Endothelial cell of umbilical vein (primary cell): ENCODE measurements at regions not wholly inside any gene's neighbourhood (a gene's known extent, or its start where the extent isn't known, plus 50 kb on each side); places are given as distances from the start of the nearest gene placed in this dataset.
"Not testable (repeated sequence)": the region's sequence is repeated elsewhere in the genome, so short reads cannot be mapped to it uniquely, and the experiment has no call there.

Source experiments
- GATA2 ChIP-seq: IDR thresholded peaks from 2 replicates; pipeline ENCODE4 v1.7.0; 2011; ENCODE audit warnings: low read depth, mild to moderate bottlenecking, moderate library complexity, mixed read lengths, low read length; ENCODE audit not compliant: insufficient read length, insufficient read depth
- TF ChIP-seq, protein P1 (sequence below), 2 donors: IDR thresholded peaks; 1 replicate in 1 of 2; 2 replicates in 1 of 2; pipeline ENCODE4 v1.5.1; 2011; ENCODE audit warnings: low read length in 2 of 2, mild to moderate bottlenecking in 2 of 2, moderate library complexity in 2 of 2, control low read depth in 1 of 2, inconsistent platforms in 1 of 2, low read depth in 1 of 2; ENCODE audit not compliant: insufficient read depth in 1 of 2; ENCODE audit errors: extremely low read depth in 1 of 2

DNA sequence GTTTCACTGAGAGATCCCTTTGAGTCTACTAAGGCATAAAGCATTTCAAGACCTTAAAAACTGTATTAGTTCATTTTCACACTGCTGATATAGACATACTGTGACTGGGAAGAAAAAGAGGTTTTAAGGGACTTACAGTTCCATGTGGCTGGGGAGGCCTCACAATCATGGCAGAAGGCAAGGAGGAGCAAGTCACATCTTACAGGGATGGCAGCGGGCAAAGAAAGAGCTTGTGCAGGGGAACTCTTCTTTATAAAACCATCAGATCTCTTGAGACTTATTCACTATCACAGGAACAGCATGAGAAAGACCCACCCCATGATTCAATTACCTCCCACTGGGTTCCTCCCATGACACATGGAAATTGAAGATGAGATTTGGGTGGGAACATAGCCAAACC lies 628.4 kb upstream of the GJE1 start:
- TF ChIP-seq, protein P1, sequence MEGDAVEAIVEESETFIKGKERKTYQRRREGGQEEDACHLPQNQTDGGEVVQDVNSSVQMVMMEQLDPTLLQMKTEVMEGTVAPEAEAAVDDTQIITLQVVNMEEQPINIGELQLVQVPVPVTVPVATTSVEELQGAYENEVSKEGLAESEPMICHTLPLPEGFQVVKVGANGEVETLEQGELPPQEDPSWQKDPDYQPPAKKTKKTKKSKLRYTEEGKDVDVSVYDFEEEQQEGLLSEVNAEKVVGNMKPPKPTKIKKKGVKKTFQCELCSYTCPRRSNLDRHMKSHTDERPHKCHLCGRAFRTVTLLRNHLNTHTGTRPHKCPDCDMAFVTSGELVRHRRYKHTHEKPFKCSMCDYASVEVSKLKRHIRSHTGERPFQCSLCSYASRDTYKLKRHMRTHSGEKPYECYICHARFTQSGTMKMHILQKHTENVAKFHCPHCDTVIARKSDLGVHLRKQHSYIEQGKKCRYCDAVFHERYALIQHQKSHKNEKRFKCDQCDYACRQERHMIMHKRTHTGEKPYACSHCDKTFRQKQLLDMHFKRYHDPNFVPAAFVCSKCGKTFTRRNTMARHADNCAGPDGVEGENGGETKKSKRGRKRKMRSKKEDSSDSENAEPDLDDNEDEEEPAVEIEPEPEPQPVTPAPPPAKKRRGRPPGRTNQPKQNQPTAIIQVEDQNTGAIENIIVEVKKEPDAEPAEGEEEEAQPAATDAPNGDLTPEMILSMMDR (IDR thresholded peaks at IDR 0.05; ENCODE audit: extremely low read depth in 1 of 2, insufficient read depth in 1 of 2, low read depth in 1 of 2, low read length in 2 of 2) = not testable (repeated sequence)
- not testable (repeated sequence) for TF ChIP-seq GATA2
